ENCODE measurements at regions not wholly inside any gene's neighbourhood (a gene's known extent, or its start where the extent isn't known, plus 50 kb on each side); places are given as distances from the start of the nearest gene placed in this dataset.

- H3K27ac ChIP-seq (replicated peaks) = no peak overlapping the region
- DNase-seq (ENCODE audit: low read depth in 1 of 2, low spot score in 1 of 2) = no peak
- TF ChIP-seq CTCF (IDR thresholded peaks at IDR 0.05; ENCODE audit: insufficient read depth, low read length) (no peak), SPI1 (IDR thresholded peaks at IDR 0.05; ENCODE audit: borderline replicate concordance, low read depth) (no peak), GABPA (IDR thresholded peaks at IDR 0.05; ENCODE audit: low read depth) (no peak), REST (IDR thresholded peaks at IDR 0.05; ENCODE audit: insufficient replicate concordance, low read depth) (no peak), POLR2AphosphoS5 (IDR thresholded peaks at IDR 0.05; ENCODE audit: low read depth) (no peak)
- no peaks in the 10 kb centered on the region for H3K27me3 ChIP-seq (ENCODE audit: insufficient read depth, poor library complexity, severe bottlenecking)
- H3K4me3 ChIP-seq (replicated peaks; ENCODE audit: insufficient read depth, low read length) = no peak overlapping the region
Observed at GRCh38 chr16:65200156-65200773, 78.4 kb upstream of the CDH11 start.

GRCh38 chr16:65196420-65197075 is 74.7 kb upstream of the CDH11 start:
- no peak overlapping the region for H3K4me3 ChIP-seq (replicated peaks; ENCODE audit: insufficient read depth, low read length)
- TF ChIP-seq GABPA (IDR thresholded peaks at IDR 0.05; ENCODE audit: low read depth) (no peak), SPI1 (IDR thresholded peaks at IDR 0.05; ENCODE audit: borderline replicate concordance, low read depth) (no peak), REST (IDR thresholded peaks at IDR 0.05; ENCODE audit: insufficient replicate concordance, low read depth) (no peak), POLR2AphosphoS5 (IDR thresholded peaks at IDR 0.05; ENCODE audit: low read depth) (no peak), CTCF (IDR thresholded peaks at IDR 0.05; ENCODE audit: insufficient read depth, low read length) (no peak)
- no peaks in the 10 kb centered on the region for H3K27me3 ChIP-seq (ENCODE audit: insufficient read depth, poor library complexity, severe bottlenecking)
- no peak for DNase-seq (ENCODE audit: low read depth in 1 of 2, low spot score in 1 of 2)
- no peak overlapping the region for H3K27ac ChIP-seq (replicated peaks)

- Histone ChIP-seq H3K27ac (replicated peaks) (no peak overlapping the region), H3K4me3 (replicated peaks; ENCODE audit: insufficient read depth, low read length) (no peak overlapping the region), H3K27me3 (ENCODE audit: insufficient read depth, poor library complexity, severe bottlenecking) (no peaks in the 10 kb centered on the region)
- TF ChIP-seq SPI1 (IDR thresholded peaks at IDR 0.05; ENCODE audit: borderline replicate concordance, low read depth) (no peak), REST (IDR thresholded peaks at IDR 0.05; ENCODE audit: insufficient replicate concordance, low read depth) (no peak), CTCF (IDR thresholded peaks at IDR 0.05; ENCODE audit: insufficient read depth, low read length) (no peak), GABPA (IDR thresholded peaks at IDR 0.05; ENCODE audit: low read depth) (no peak), POLR2AphosphoS5 (IDR thresholded peaks at IDR 0.05; ENCODE audit: low read depth) (no peak)
- DNase-seq (ENCODE audit: low read depth in 1 of 2, low spot score in 1 of 2) = no peak
Observed at GRCh38 chr16:65195998-65196397, 74.1 kb upstream of the CDH11 start.
